MCF 10A (cell line): ENCODE measurements at regions not wholly inside any gene's neighbourhood (a gene's known extent, or its start where the extent isn't known, plus 50 kb on each side); places are given as distances from the start of the nearest gene placed in this dataset.

ENCODE experiments used
- BruUV-seq: library from RNA; stranded (reverse); fragments of 400-500 nt; replicated peaks from 2 replicates; lab custom pipeline; 2021; lab: Mats Ljungman, UMichigan
- CTCF ChIA-PET: fragments of 300-600 bp; sonication (Branson Sonifier 250); formaldehyde crosslinking; extraction: SDS; loops from one replicate; lab custom pipeline; 2021; ENCODE audit warnings: antibody characterized with exemption, inconsistent platforms; lab: Yijun Ruan, JAX
- POLR2A ChIA-PET: fragments of 300-600, 350-650 bp; sonication (Branson Sonifier 250); formaldehyde crosslinking; extraction: SDS; loops from one replicate; lab custom pipeline; 2020; ENCODE audit warnings: antibody characterized with exemption, inconsistent platforms; lab: Yijun Ruan, JAX
- DNase-seq: peaks from one replicate; pipeline ENCODE4 v3.0.0-alpha.2; 2018; ENCODE audit not compliant: unreplicated experiment
- H3K27ac Mint-ChIP-seq: one replicate; pipeline ENCODE4 v1.8.0; 2022; ENCODE audit warnings: mild to moderate bottlenecking, low read depth, mixed read lengths; ENCODE audit not compliant: unreplicated experiment
- H3K27me3 Mint-ChIP-seq: one replicate; pipeline ENCODE4 v1.8.0; 2022; ENCODE audit warnings: mixed read lengths; ENCODE audit not compliant: insufficient read depth, unreplicated experiment
- H3K36me3 Mint-ChIP-seq: one replicate; pipeline ENCODE4 v1.8.0; 2022; ENCODE audit warnings: mild to moderate bottlenecking, moderate library complexity, mixed read lengths; ENCODE audit not compliant: insufficient read depth, unreplicated experiment
- H3K4me1 Mint-ChIP-seq: one replicate; pipeline ENCODE4 v1.8.0; 2022; ENCODE audit warnings: mixed read lengths; ENCODE audit not compliant: insufficient read depth, unreplicated experiment
- H3K4me3 Mint-ChIP-seq: one replicate; pipeline ENCODE4 v1.8.0; 2022; ENCODE audit warnings: mild to moderate bottlenecking, moderate library complexity, mixed read lengths; ENCODE audit not compliant: unreplicated experiment
- H3K9me3 Mint-ChIP-seq: one replicate; pipeline ENCODE4 v1.8.0; 2022; ENCODE audit warnings: mixed read lengths; ENCODE audit not compliant: unreplicated experiment
- CTCF ChIP-seq: fragments of 200-600 bp; IDR thresholded peaks from one replicate; pipeline ENCODE4 v1.8.0; 2022; ENCODE audit warnings: antibody characterized with exemption, mild to moderate bottlenecking; ENCODE audit not compliant: unreplicated experiment
- intact Hi-C: fragments of 100-400 bp; cut with micrococcal nuclease; formaldehyde crosslinking; loops from 2 replicates; pipeline ENCODE4 v1.14.1; 2022

GRCh38 chr16:79372503-79373184 lies 227.9 kb downstream of the MAF start:
- POLR2A ChIA-PET: interaction anchor here (0.9 to 1.8 kb wide), 2 partner anchors 10 to 39 kb away, joined by 3 to 4 read pairs; no protein-coding TSS in a partner anchor
- no peaks in the 10 kb centered on the region for H3K9me3 Mint-ChIP-seq
- H3K27ac Mint-ChIP-seq: peak overlapping the region; percentile 55

GRCh38 chr16:79370736-79371135 lies 229.8 kb downstream of the MAF start:
- intact Hi-C loops: no loop called here
- Mint-ChIP-seq H3K4me3 (no peak overlapping the region), H3K9me3 (no peaks in the 10 kb centered on the region), H3K4me1 (peaks cover 33% of the 10 kb centered on the region), H3K36me3 (no peaks in the 10 kb centered on the region), H3K27me3 (no peaks in the 10 kb centered on the region), H3K27ac (no peak overlapping the region)
- POLR2A ChIA-PET: interaction anchor here (0.6 kb wide), 1 partner anchor 1159 kb away, joined by 3 read pairs; no protein-coding TSS in a partner anchor
- no peak for DNase-seq
- CTCF ChIA-PET: interaction anchor here (0.5 to 0.6 kb wide), 2 partner anchors 222 to 227 kb away, joined by 3 to 5 read pairs; no protein-coding TSS in a partner anchor
- TF ChIP-seq CTCF: no peak
- BruUV-seq: no TSS peak

More at GRCh38 chr16:79372503-79373184, 227.9 kb downstream of the MAF start:
- Mint-ChIP-seq H3K36me3 (no peaks in the 10 kb centered on the region), H3K4me3 (no peak overlapping the region), H3K27me3 (no peaks in the 10 kb centered on the region), H3K4me1 (peaks cover 33% of the 10 kb centered on the region)
- intact Hi-C loops: no loop called here
- CTCF ChIA-PET: interaction anchor here (0.6 kb wide), 1 partner anchor 205 kb away, joined by 3 read pairs; no protein-coding TSS in a partner anchor
- BruUV-seq: no TSS peak
- TF ChIP-seq CTCF: no peak
- DNase-seq: peak; percentile 94

- H3K9me3 Mint-ChIP-seq: no peaks in the 10 kb centered on the region
- peaks cover 33% of the 10 kb centered on the region for H3K4me1 Mint-ChIP-seq
- intact Hi-C loops: no loop called here
- ChIA-PET CTCF (interaction anchor here (0.6 to 1.7 kb wide), 3 partner anchors 10 to 1156 kb away, joined by 3 to 4 read pairs (median 3); no protein-coding TSS in a partner anchor), POLR2A (interaction anchor here (0.7 to 1.7 kb wide), 3 partner anchors 8 to 10 kb away, joined by 4 to 7 read pairs (median 5); no protein-coding TSS in a partner anchor)
- H3K27ac Mint-ChIP-seq: peak overlapping the region; percentile 52
- peak; percentile 65 for DNase-seq
- BruUV-seq: no TSS peak
- H3K4me3 Mint-ChIP-seq: no peak overlapping the region
- no peaks in the 10 kb centered on the region for H3K27me3 Mint-ChIP-seq
- H3K36me3 Mint-ChIP-seq: no peaks in the 10 kb centered on the region
- TF ChIP-seq CTCF: no peak
These were observed 230.7 kb downstream of the MAF start for GRCh38 chr16:79369796-79370195.

- Mint-ChIP-seq H3K4me1 (peaks cover 26% of the 10 kb centered on the region), H3K27ac (no peak overlapping the region), H3K27me3 (no peaks in the 10 kb centered on the region), H3K9me3 (no peaks in the 10 kb centered on the region), H3K4me3 (no peak overlapping the region), H3K36me3 (no peaks in the 10 kb centered on the region)
- BruUV-seq: no TSS peak
- DNase-seq: no peak
- ChIA-PET POLR2A (no interaction called here), CTCF (no interaction called here)
- intact Hi-C loops: no loop called here
- no peak for TF ChIP-seq CTCF
These were observed 232.7 kb downstream of the MAF start for GRCh38 chr16:79367822-79368221.
